ENCODE measurements at regions not wholly inside any gene's neighbourhood (a gene's known extent, or its start where the extent isn't known, plus 50 kb on each side); places are given as distances from the start of the nearest gene placed in this dataset.

DNA sequence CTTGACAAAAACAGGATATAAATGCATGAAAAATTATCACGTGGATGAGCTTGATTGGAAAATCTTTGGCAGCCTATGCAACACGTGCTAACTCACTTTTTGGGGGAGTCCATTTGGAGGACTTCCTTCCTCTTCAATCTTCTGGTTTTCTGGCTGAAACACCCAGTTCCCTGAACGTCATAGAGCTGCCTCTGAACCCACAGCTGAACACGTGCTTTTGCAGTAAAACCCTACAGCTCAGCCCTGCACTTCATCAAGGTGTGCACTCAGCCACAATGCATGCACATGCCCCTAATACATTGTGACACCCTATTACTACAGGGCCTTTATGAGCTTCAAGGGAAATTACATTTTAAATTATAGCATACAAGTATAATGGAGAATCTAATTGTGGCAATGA lies 808.7 kb upstream of the AUTS2 start:
- Histone ChIP-seq H3K27me3 (no peaks in the 10 kb centered on the region), H3K27ac (no peak overlapping the region), H3K4me1 (no peaks in the 10 kb centered on the region), H3K9me3 (peaks cover 0 to 7% of the 10 kb centered on the region in 2 donors), H3K4me3 (no peak overlapping the region), H3K36me3 (no peaks in the 10 kb centered on the region)
- DNase-seq (ENCODE audit: low spot score): no peak
- TF ChIP-seq, protein P1, sequence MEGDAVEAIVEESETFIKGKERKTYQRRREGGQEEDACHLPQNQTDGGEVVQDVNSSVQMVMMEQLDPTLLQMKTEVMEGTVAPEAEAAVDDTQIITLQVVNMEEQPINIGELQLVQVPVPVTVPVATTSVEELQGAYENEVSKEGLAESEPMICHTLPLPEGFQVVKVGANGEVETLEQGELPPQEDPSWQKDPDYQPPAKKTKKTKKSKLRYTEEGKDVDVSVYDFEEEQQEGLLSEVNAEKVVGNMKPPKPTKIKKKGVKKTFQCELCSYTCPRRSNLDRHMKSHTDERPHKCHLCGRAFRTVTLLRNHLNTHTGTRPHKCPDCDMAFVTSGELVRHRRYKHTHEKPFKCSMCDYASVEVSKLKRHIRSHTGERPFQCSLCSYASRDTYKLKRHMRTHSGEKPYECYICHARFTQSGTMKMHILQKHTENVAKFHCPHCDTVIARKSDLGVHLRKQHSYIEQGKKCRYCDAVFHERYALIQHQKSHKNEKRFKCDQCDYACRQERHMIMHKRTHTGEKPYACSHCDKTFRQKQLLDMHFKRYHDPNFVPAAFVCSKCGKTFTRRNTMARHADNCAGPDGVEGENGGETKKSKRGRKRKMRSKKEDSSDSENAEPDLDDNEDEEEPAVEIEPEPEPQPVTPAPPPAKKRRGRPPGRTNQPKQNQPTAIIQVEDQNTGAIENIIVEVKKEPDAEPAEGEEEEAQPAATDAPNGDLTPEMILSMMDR (IDR thresholded peaks at IDR 0.05): no peak

DNA sequence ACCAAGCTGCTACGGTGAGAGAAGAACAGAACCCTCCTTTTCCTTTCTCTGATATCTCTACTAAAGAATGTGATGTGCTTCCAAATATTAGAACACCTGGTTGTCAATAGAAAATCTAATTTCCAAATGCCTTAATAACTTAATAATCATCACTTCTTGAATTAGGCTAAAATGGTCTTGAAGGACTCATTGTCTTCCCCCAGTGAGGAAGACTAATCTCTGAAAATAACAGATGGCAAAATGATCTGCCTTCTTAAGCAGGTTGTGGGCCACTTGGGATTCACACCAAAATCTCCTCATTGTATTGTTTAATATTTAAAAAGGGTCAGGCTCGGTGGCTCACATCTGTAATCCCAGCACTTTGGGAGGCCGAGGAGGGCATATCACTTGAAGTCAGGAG lies 805.9 kb upstream of the AUTS2 start:
- peaks cover 0 to 7% of the 10 kb centered on the region in 2 donors for H3K9me3 ChIP-seq
- H3K4me3 ChIP-seq: no peak overlapping the region
- no peaks in the 10 kb centered on the region for H3K36me3 ChIP-seq
- no peaks in the 10 kb centered on the region for H3K4me1 ChIP-seq
- H3K27ac ChIP-seq: no peak overlapping the region
- TF ChIP-seq, protein P1 (IDR thresholded peaks at IDR 0.05): no peak
- no peak for DNase-seq (ENCODE audit: low spot score)
- H3K27me3 ChIP-seq: no peaks in the 10 kb centered on the region

DNA sequence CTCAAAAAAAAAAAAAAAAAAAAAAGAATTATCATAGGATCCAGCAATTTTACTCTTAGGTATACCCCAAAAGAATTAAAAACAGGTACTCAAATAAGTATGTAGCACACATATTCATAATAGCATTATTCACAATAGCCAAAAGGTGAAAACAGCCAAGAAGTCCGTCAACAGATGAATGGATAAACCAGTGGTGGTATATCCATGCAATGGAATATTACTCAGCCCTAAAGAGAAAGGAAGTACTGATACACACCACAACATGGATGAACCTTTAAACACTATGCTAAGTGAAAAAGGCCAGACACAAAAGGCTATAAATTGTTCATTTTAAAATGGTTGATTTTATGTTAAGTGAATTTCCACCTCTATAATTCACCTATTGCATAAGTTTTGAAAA lies 804.8 kb upstream of the AUTS2 start:
- TF ChIP-seq, protein P1 (IDR thresholded peaks at IDR 0.05): no peak
- H3K36me3 ChIP-seq: no peaks in the 10 kb centered on the region
- no peaks in the 10 kb centered on the region for H3K27me3 ChIP-seq
- DNase-seq (ENCODE audit: low spot score): no peak
- H3K27ac ChIP-seq: no peak overlapping the region
- peaks cover 0 to 7% of the 10 kb centered on the region in 2 donors for H3K9me3 ChIP-seq
- H3K4me3 ChIP-seq: no peak overlapping the region
- H3K4me1 ChIP-seq: no peaks in the 10 kb centered on the region

DNA sequence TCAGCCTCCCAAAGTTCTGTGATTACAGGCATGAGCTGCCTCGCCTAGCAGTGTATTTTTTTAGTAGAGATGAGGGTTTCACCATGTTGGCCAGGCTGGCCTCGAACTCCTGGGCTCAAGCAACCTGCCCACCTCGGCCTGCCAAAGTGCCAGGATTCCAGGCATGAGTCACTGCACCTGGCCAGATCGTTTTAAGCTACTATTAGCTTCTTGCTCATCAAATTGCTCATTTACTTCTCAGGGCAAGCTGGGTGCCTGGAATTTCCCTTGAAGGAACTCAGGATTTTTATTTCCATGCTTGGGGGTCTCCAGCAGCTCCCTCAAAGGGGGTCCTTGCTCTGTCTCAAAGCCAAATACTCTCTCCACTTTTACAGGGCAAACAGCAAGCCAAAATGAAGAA lies 798.0 kb upstream of the AUTS2 start:
- TF ChIP-seq, protein P1 (IDR thresholded peaks at IDR 0.05): no peak
- Histone ChIP-seq H3K4me3 (no peak overlapping the region), H3K27me3 (no peaks in the 10 kb centered on the region), H3K9me3 (no peaks in the 10 kb centered on the region), H3K36me3 (no peaks in the 10 kb centered on the region), H3K4me1 (no peaks in the 10 kb centered on the region), H3K27ac (no peak overlapping the region)
- no peak for DNase-seq (ENCODE audit: low spot score)

DNA sequence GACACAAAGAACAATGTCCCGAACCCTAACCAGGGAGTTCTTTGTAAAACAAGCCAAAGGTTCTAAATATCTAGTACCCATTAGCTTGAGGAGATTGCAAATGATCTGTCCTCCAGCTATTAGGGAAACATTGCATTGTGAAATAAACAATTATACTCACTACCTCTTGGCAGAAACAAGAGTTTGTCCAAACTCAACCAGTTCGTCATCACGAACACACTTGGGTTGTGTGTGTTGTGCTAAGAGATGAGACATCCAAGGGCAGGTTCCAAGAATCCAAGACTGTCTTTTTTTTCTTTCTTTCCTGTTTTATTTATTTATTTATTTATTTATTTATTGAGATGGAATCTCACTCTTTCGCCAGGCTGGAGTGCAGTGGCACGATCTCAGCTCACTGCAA lies 793.1 kb upstream of the AUTS2 start:
- no peaks in the 10 kb centered on the region for H3K36me3 ChIP-seq
- H3K4me3 ChIP-seq: no peak overlapping the region
- no peaks in the 10 kb centered on the region for H3K9me3 ChIP-seq
- H3K27me3 ChIP-seq: no peaks in the 10 kb centered on the region
- H3K4me1 ChIP-seq: no peaks in the 10 kb centered on the region
- H3K27ac ChIP-seq: no peak overlapping the region
- TF ChIP-seq, protein P1 (IDR thresholded peaks at IDR 0.05): no peak
- DNase-seq (ENCODE audit: low spot score): no peak

DNA sequence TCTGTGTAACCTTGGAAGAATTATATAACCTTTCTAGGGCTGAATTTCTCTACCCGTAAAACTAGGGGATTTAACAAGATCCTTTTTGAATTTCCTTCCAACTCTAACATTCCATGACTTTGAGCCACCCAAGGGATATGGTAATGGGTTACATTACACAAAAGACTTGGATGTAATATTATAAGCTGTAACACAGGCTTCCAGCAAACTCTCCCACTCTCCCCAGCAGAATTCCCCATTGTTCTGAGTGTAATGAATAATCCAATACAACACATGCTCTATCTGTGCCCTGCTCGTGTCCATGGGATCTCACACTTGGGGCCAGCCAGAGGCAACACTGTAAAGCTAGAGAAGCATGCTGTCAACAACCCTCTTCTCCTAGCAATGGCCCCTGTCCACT lies 790.6 kb upstream of the AUTS2 start:
- no peaks in the 10 kb centered on the region for H3K9me3 ChIP-seq
- TF ChIP-seq, protein P1 (IDR thresholded peaks at IDR 0.05): no peak

More for the DNA sequence above, 790.6 kb upstream of the AUTS2 start:
- Histone ChIP-seq H3K4me3 (no peak overlapping the region), H3K27me3 (no peaks in the 10 kb centered on the region), H3K4me1 (no peaks in the 10 kb centered on the region), H3K27ac (no peak overlapping the region), H3K36me3 (no peaks in the 10 kb centered on the region)
- no peak for DNase-seq (ENCODE audit: low spot score)
